Body of pancreas (tissue), 4 donors: ENCODE measurements at regions not wholly inside any gene's neighbourhood (a gene's known extent, or its start where the extent isn't known, plus 50 kb on each side); places are given as distances from the start of the nearest gene placed in this dataset.

Experiments used
- CTCF ChIP-seq, 7 experiments: fragments of 450-650 bp in 4 of 7; fragments of 200-600 bp in 3 of 7; sonication (generic) in 3 of 7; IDR thresholded peaks; one replicate each; pipeline ENCODE4 v1.5.1; 2016 to 2019; ENCODE audit warnings: antibody characterized with exemption in 7 of 7
- POLR2A ChIP-seq, 3 donors: fragments of 450-650 bp; IDR thresholded peaks; one replicate each; pipeline ENCODE4 v1.6.1; 2016; ENCODE audit warnings: antibody characterized with exemption in 3 of 3, mild to moderate bottlenecking in 2 of 3

GRCh38 chr7:149559711-149560110 lies 62.1 kb upstream of the ZNF746 start:
- no peak for TF ChIP-seq CTCF (IDR thresholded peaks at IDR 0.05)
- TF ChIP-seq POLR2A (IDR thresholded peaks at IDR 0.05): no peak
